ENCODE measurements at regions not wholly inside any gene's neighbourhood (a gene's known extent, or its start where the extent isn't known, plus 50 kb on each side); places are given as distances from the start of the nearest gene placed in this dataset.

- Histone ChIP-seq H3K27me3 (replicated peaks in 1 of 4; ENCODE audit: control extremely low read depth in 1 of 4, control insufficient read depth in 3 of 4, insufficient read depth in 4 of 4, low read length in 3 of 4) (no peaks in the 10 kb centered on the region), H3K4me2 (replicated peaks; ENCODE audit: low read depth, low read length, poor library complexity, severe bottlenecking) (no peak overlapping the region), H3K9ac (ENCODE audit: low read length) (no peak overlapping the region), H2AFZ (ENCODE audit: insufficient read depth, low read depth, low read length, poor library complexity, severe bottlenecking) (no peak overlapping the region), H3K79me2 (ENCODE audit: control insufficient read depth, insufficient read depth, low read length) (no peaks in the 10 kb centered on the region), H3K9me3 (ENCODE audit: control extremely low read depth in 1 of 3, control insufficient read depth in 2 of 3, insufficient read depth in 1 of 3, low read length in 2 of 3) (no peaks in the 10 kb centered on the region), H3K4me3 (ENCODE audit: control extremely low read depth in 1 of 5, extremely low read depth in 1 of 5, insufficient read depth in 1 of 5, low read depth in 2 of 5, low read length in 4 of 5) (no peak overlapping the region), H4K20me1 (ENCODE audit: control insufficient read depth, insufficient read depth, low read length, poor library complexity, severe bottlenecking) (no peaks in the 10 kb centered on the region), H3K36me3 (replicated peaks in 1 of 2; ENCODE audit: control extremely low read depth in 1 of 2, control insufficient read depth in 1 of 2, extremely low read depth in 1 of 2, insufficient read depth in 2 of 2, low read length in 1 of 2) (no peaks in the 10 kb centered on the region), H3K4me1 (ENCODE audit: control insufficient read depth in 2 of 2, insufficient read depth in 2 of 2, low read length in 2 of 2) (no peaks in the 10 kb centered on the region), H3K27ac (ENCODE audit: low read length in 2 of 2) (no peak overlapping the region)
- no peaks in the 10 kb centered on the region for H3K4me1 Mint-ChIP-seq
- no peak for DNase-seq
- 80% methylated on average over 1 of the region's 4 CpGs for WGBS (ENCODE audit: insufficient coverage)
- H3K9me3 Mint-ChIP-seq (ENCODE audit: insufficient read depth): no peaks in the 10 kb centered on the region
- TF ChIP-seq EZH2 (IDR thresholded peaks at IDR 0.05; ENCODE audit: borderline replicate concordance, insufficient read depth, low read depth, low read length, poor library complexity, severe bottlenecking) (no peak), CTCF (IDR thresholded peaks at IDR 0.05) (no peak)
- no peak for ATAC-seq (ENCODE audit: low read depth)
- H3K4me3 Mint-ChIP-seq: no peak overlapping the region
- intact Hi-C loops (cut with micrococcal nuclease): no loop called here
- no peaks in the 10 kb centered on the region for H3K27me3 Mint-ChIP-seq
- CTCF ChIA-PET: no interaction called here
- H3K27ac Mint-ChIP-seq: no peak overlapping the region
- POLR2A ChIA-PET: no interaction called here
These were observed 324.8 kb upstream of the TBL1XR1 start for GRCh38 chr3:177522051-177522450.

GRCh38 chr3:177523067-177523675 is 325.9 kb upstream of the TBL1XR1 start:
- no peak for ATAC-seq (ENCODE audit: low read depth)
- POLR2A ChIA-PET: no interaction called here
- intact Hi-C loops (cut with micrococcal nuclease): no loop called here
- Histone ChIP-seq H3K27ac (ENCODE audit: low read length in 2 of 2) (no peak overlapping the region), H4K20me1 (ENCODE audit: control insufficient read depth, insufficient read depth, low read length, poor library complexity, severe bottlenecking) (no peaks in the 10 kb centered on the region), H3K27me3 (replicated peaks in 1 of 4; ENCODE audit: control extremely low read depth in 1 of 4, control insufficient read depth in 3 of 4, insufficient read depth in 4 of 4, low read length in 3 of 4) (no peaks in the 10 kb centered on the region), H3K36me3 (replicated peaks in 1 of 2; ENCODE audit: control extremely low read depth in 1 of 2, control insufficient read depth in 1 of 2, extremely low read depth in 1 of 2, insufficient read depth in 2 of 2, low read length in 1 of 2) (no peaks in the 10 kb centered on the region), H3K9ac (ENCODE audit: low read length) (no peak overlapping the region), H3K4me1 (ENCODE audit: control insufficient read depth in 2 of 2, insufficient read depth in 2 of 2, low read length in 2 of 2) (no peaks in the 10 kb centered on the region), H3K4me3 (ENCODE audit: control extremely low read depth in 1 of 5, extremely low read depth in 1 of 5, insufficient read depth in 1 of 5, low read depth in 2 of 5, low read length in 4 of 5) (no peak overlapping the region), H3K9me3 (ENCODE audit: control extremely low read depth in 1 of 3, control insufficient read depth in 2 of 3, insufficient read depth in 1 of 3, low read length in 2 of 3) (no peaks in the 10 kb centered on the region), H2AFZ (ENCODE audit: insufficient read depth, low read depth, low read length, poor library complexity, severe bottlenecking) (no peak overlapping the region), H3K79me2 (ENCODE audit: control insufficient read depth, insufficient read depth, low read length) (no peaks in the 10 kb centered on the region), H3K4me2 (replicated peaks; ENCODE audit: low read depth, low read length, poor library complexity, severe bottlenecking) (no peak overlapping the region)
- Mint-ChIP-seq H3K4me3 (no peak overlapping the region), H3K27ac (no peak overlapping the region), H3K4me1 (no peaks in the 10 kb centered on the region), H3K27me3 (no peaks in the 10 kb centered on the region), H3K9me3 (ENCODE audit: insufficient read depth) (no peaks in the 10 kb centered on the region)
- CTCF ChIA-PET: no interaction called here
- no CpG with 5 or more reads among the region's 3 CpGs for WGBS (ENCODE audit: insufficient coverage)
- DNase-seq: no peak
- TF ChIP-seq CTCF (IDR thresholded peaks at IDR 0.05) (no peak), EZH2 (IDR thresholded peaks at IDR 0.05; ENCODE audit: borderline replicate concordance, insufficient read depth, low read depth, low read length, poor library complexity, severe bottlenecking) (no peak)
